HG03342 (cell line): ENCODE measurements at regions not wholly inside any gene's neighbourhood (a gene's known extent, or its start where the extent isn't known, plus 50 kb on each side); places are given as distances from the start of the nearest gene placed in this dataset.

Experiments
- ATAC-seq: cut with Tn5 transposase; IDR thresholded peaks from one replicate; pipeline ENCODE4 v1.9.1; 2021; ENCODE audit warnings: mild to moderate bottlenecking, moderate library complexity; ENCODE audit not compliant: unreplicated experiment

DNA sequence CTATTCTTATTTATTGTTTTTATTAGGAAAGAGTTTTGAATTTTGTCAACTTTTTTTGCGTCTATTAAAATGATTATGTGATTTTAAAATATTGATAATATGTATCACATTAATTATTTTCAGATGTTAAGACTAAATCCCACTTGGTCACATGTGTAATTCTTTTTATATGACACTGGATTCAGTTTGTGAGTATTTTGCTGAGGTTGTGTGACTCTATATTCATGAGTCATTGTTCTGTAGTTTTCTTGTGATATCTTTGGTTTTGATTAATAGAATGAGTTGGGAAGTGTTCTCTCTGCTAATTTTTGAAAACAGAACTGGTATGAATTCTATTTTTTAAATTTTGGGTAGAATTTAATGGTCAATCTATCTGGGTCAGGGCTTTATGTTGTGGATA is 317.9 kb downstream of the ETS1 start:
- no peak for ATAC-seq

DNA sequence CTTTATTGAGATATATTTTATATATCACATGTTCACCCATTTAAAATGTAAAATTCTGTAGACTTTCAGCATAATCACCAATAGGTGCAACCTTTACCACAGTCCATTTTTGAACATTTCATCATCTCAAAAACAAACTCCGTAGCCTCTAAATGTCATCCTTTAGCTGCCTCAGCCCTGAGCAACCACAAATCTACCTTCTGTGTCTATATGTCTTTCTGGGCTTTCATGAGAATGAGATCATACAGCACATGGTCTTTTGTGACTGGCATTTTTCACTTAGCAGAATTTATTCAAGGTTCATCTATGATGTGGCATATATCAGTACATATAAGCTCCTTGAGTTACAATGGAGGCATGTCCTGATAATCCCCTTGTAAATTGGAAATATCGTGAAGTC is 320.5 kb downstream of the ETS1 start:
- no peak for ATAC-seq

DNA sequence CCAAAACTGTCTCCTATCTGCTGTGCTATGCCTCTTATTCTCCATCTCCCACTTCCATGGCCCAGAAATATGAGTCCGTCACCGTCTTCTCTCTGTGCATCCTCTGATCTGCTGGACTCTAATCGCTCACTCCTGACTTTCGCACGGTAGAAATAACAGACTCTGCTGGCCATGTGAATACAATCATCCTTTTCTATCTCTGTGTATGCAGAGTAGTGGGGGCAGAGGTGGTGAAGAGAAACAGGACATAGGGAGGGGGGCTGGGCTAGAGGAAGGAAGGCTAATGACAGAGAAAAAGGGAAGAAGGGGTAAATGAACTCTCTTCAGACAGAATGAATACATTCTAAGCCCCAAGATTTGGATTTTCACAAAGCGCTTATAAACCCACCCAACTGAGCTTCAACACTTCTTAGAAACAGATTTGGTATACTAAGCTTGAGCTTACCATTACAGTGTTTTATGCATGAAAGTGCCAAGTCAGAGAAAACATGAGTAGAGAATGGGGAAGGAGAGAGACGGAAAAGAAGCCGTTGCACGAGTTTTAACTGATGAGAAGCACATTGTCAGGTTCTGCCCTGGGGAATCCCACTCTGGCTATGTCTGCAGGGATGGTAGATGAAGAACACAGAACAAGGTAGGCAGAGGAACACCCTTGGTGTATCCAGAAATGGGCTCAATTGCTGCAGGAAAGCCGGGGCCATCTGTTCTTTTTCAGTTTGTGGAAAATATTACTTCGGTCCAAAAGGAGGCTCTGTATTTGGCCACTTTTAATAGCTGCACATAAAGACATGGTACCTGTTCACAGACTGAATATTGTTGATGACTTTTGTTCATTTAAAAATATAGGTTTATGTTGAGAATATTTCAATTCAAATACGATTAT is 324.7 kb downstream of the ETS1 start:
- no peak for ATAC-seq

DNA sequence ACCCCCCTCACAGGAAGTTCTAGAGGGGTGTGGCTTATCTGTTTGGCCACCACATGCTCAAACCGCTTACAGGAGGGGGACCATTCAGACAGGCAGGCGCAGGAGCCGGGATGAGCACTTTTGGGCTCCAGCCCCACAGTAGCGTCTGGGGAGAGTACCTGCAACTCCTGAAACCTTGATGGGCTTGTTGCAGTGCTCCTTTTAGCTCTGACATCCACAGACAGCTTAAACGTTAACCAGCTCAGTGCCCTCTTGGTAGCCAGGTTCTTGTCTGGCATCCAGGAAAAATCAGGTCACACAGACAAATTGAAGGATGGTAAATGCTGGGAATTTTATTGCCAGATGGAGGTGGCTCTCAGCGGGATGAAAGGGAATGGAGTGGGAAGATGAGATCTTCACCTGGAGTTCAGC is 326.3 kb downstream of the ETS1 start:
- ATAC-seq: no peak

DNA sequence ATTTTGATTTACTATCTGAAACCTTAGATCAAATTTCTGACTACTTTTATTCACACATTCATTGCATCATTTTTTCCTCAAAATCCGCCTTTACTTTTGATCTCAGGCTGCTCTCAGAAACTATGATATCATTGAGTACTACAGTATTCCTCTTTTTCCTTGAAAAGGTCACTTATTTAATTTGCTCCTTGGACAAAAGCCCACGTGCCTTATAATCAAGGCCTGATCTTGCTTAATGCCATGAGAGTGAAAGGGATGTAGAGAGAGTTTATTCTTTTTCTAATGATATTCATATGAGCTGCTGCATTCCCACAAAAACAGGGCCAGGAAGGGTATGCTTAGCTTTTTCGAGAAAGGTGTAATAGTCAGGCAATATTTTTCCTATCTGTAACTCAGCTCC is 327.0 kb downstream of the ETS1 start:
- ATAC-seq: no peak

DNA sequence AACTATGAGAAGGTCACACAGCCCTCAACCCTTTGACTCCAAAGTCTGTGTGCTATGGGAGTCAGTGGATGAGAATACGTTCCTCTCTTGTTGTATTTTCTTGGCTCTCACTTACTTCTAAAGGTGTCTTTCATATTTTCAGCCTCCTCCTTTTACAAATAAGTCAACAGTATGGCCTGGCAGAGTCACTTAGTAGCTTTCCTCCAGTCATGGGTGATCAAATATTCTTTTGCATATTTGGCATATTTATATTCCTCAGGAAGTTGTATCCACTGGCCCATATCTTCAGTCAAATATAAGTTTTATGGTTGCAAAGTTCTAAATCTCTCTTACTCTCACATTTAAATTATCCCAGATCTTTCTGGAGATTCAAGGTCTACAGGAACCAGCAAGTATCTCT is 327.5 kb downstream of the ETS1 start:
- no peak for ATAC-seq

DNA sequence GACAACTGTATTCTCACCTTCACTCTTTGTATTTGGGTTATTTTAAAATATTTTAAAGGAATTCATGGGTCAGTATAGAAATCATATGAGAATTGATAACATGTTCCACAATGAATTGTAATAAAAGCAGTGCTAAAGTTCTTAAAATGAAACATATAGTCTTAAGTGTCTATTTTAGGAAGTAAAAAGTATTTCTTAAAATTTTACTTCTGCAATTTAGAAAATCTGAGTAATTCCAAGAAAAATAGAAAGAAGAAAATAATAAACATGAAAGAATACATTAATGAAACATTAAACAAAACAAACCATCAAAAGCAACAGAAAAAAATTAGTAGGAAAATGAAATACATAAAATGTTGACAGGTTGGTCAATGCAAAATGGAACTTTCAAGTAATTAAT is 332.4 kb downstream of the ETS1 start:
- no peak for ATAC-seq

DNA sequence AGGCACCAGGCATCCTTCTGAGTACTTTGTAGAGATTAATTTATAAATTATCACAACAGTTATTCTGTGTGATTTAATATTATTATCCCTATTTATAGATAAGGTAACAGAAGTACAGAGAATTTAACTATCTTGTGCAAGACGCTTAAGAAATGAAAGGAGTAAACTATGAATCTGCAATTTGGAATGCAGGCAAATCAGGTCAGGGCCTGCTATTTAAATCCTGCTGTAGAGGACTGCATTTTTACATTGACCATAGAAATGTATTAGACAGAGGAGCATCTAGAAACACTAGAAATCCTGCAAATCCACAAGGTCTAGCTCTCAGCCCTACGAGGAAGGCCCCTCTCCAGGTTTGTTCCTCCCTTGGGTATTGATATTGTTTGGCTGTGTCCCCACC is 336.2 kb downstream of the ETS1 start:
- no peak for ATAC-seq

DNA sequence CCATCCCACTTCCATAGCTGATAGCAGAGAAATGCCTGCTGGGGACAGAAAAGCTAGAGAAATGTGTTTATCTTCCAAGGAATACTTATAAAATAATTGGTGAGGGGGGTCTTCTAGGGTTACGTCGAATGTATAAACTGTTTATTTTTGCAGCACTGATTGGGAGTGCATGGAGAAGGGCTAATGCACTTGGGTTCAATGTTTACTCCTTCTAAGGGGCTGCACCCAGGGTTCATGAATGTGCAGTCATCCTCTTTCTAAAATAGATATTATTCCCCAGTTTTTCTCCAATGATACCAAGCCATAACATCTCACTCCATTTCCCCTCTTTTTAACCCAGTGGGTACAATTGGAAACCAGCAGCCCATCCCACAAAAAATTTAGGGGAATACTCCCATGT is 336.9 kb downstream of the ETS1 start:
- ATAC-seq: no peak

DNA sequence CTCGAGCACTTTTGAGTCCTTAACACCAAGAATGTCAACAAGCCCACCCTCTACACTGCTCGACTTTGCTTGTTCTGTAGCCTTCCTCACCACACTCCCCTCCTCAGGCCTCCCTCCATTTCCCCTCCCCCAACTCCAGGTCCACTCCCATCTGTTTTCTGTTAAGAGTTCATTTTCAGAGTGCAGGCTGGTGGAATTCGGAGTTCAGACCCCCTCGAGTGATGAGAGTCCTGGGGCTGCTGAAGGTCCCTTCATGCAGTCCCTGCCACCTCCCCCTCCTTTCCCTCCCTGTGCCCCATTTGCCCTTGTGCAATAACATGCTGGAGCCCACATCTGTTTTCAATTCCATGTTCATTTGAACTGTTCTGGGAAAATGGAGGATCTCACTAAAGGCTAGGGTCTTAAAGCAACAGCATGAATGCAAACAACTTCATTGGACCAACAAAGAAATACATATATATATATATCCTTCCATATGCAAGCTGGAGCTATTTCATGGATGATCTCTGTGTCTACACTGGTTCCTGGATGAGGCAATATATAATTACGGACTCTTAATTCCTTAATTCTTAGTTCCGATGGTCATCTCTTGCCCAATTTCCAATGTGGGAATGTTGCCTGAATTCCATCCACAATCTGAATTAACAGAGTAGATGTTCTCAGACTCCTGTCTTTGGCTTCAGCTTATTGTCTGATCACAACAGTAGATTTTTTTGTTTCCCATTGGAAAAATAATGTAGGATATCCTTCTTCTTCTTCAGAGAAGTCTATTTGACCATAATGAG is 340.4 kb downstream of the ETS1 start:
- no peak for ATAC-seq

DNA sequence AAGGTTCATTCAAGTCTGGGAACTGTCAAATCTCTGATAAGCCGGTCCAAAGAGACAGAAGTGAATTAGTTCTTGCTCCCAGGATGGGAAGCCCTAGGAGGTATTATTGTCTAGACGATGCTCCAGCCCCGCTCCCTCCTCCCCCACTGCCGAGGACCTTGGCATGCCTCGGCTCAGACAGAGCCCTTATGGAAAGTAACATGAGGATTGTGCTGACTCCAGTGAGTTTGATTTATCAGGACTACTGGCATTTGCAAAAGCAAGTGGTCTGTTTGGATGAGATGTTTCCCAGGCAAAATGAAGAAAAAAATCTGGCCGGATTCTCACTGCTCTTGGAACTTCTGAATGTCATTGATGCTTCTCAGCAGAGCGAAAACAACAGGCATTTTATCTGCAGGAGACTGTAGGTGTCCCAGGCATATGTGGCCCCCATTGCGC is 341.0 kb downstream of the ETS1 start:
- ATAC-seq: no peak

DNA sequence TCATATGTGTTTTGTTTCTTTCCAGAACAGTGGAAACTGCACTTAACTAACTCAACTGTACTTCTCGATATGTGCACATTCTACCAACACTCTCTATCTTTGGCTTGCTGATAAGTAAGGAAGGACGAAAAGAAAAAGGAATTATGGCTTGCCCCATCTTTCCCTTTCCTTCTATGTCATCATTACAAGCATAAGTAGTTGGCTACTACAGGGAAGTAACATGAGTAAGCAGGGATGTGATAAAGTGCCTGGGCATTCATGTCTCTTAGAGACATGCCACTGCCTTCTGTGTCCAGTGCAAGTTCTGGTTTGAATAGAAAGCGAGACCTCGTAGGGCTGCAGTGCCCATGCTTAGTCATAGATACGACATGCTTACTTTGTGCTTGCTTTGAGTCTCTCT is 342.5 kb downstream of the ETS1 start:
- no peak for ATAC-seq

DNA sequence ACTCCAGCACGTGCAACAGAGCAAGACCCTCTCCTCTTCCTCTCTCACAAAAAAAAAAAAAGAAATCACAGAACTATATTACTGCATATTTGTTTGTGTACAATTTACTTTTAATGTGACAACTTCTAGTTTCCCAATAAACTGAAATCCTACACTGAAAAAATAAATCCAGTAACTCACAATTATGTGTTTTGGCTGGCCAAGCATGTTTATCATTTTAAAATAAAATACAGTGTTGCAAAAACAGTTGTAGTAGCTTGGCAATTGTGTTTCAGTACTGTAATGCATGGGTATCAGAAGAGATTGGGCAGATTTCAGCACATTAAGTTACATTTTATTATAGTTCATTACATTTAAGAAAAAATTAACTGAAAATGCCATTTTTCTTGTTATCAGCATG is 344.9 kb downstream of the ETS1 start:
- no peak for ATAC-seq

DNA sequence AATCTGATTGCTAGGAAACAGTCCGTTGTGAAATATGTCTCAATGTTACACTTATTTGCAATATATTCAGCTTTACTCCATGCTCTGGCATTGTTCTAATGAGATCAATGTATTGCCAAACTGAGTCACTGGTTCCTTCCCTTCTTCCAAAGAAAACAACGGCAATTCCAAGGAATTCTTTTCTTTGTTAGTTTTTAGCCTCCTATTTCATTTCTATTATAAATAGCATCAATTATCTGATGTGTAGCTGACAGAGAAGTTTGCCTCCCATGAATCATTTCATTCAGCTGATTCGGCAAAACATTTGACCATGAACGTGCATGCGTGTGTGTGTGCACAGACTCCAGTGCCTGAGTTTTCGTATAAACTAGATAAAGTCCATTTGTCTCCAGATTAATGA is 346.8 kb downstream of the ETS1 start:
- no peak for ATAC-seq

DNA sequence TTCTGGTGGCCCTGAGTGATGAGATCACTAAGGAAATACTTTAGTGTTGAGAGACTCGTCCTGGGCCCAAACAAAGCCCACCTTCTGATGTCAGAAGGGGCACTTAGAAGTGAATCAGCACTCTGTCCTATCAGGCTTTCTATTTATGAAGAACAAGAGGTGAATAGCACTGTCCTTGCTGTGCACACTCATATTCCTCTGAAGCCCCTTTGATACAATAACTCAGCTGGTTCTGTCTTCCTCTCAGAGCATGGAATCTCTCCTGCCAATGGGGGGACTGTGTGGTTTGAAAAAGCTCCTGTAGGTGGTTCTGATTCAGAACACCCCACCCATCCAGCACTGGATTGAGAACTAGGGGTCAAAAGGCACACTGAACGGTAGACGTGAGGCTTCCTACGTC is 348.1 kb downstream of the ETS1 start:
- no peak for ATAC-seq

DNA sequence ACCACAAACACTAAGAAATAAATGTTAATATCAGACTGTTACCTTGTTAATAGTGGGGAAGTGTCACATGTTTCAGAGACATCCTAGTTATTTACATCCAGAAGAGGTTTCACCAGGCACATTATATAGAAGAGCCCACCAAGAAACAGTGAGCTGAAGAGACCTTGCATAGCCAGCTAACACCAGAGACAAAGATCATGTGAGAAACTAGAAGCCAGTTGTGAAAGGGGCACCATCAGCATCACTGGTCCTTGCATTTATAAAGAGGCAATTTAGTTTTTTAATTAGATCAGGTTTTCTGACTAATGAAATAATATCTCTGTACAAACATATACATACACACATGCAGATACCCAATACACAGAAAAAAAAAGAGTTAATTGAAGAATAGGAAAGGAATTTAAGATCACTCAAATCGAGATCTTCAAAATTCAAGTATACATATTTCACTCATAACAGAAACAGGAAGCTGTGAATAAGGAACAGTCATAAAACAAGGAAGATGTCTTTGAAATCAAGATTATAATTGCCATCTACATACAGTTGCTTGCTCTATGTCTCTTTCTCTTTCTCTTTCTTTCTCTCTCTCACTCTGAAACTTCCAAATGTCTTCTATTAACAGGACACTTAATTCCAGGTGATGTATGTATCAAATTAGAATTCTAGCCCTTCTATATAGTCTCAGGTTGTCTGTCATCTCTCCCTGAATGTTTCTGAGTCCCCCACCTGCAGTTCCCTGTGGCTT is 348.7 kb downstream of the ETS1 start:
- no peak for ATAC-seq

DNA sequence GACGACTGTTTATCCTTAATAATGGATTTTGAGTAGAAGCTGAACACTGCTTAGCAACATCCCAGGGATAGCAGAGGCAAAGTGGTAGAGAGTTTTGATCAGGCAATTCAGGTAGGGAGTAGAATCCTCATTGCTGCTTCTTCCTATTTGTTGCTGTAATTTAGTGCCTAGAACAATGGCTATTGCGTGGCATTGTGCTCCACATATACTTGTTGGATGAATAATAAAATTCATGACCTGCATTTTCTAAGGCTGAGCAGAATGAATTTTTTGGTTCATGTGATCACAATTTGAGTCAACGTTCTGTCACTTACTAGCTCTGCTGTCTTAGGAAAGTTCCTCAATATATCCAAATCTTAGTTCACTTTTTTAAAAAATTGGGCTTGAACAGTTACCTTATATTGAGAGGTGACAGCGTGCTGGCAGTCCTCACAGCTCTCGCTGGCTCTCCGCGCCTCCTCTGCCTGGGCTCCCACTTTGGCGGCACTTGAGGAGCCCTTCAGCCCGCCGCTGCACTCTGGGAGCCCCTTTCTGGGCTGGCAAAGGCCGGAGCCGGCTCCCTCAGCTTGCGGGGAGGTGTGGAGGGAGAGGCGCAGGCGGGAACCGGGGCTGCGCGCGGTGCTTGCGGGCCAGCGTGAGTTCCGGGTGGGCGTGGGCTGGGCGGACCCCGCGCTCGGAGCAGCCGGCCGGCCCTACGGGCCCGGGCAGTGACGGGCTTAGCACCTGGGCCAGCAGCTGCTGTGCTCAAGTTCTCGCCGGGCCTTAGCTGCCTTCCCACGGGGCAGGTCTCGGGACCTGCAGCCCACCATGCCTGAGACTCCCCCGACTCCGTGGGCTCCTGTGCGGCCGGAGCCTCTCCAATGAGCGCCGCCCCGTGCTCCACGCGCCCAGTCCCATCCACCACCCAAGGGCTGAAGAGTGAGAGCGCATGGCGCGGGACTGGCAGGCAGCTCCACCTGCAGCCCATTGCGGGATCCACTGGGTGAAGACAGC is 350.6 kb downstream of the ETS1 start:
- no peak for ATAC-seq

DNA sequence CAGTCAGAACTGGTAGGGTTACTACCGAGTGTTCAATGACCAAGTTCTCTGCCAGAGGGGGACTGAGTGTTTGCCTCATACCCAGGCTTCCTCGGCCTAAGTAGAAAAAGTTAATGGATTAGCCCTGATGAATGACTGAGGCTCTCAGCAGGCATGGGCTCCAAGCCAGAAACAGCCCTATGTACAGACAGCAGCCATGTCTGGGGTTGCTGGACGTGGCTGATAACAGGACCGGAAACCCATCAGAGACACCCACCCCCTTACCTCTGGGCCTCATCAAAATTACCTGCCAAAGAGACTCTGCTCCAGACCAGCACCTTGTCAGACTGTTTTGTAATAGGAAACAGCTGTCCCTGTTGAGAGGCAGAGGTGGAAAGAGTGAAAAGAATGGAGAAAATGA is 351.4 kb downstream of the ETS1 start:
- ATAC-seq: no peak

DNA sequence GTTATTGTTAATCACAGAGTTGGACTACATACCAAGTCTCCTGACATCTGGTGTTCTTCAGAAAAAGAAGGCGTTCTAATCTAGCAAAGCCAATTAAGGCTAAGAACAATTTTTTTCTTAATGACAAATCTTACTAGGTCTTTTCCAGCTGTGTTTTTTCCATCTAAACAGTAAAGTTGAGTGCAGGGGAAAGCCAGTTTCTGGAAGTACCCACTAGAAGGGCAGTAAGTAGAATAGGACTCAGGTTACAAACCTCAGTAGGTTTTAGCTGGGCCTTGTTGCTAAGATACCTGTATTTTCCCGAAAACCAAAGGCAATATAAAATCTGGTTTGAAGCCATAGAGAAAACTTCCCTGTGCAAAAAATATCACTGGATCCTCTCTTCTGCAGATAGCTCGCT is 351.9 kb downstream of the ETS1 start:
- ATAC-seq: no peak

DNA sequence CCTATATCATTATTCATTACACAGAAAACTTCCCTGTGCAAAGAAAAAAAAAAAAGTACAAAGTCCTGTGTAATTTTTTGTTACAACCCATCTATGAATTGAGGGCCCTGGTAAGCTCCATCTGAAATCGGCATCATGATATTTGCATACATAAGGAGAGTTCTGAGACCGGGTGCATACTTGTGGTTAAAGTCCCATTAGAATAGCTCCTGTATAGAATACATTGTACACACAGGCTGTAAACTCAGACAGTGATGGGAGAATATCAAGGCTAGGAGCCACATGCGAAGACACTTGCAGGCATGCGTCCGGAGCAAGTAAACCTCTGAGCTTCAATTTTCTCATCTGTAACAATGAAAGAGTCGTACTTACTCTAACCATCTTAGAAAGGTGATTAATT is 353.2 kb downstream of the ETS1 start:
- no peak for ATAC-seq
